ENCODE measurements at regions not wholly inside any gene's neighbourhood (a gene's known extent, or its start where the extent isn't known, plus 50 kb on each side); places are given as distances from the start of the nearest gene placed in this dataset.

GRCh38 chr2:18238209-18238608 lies 322.2 kb downstream of the RDH14 start:
- H3K79me2 ChIP-seq (ENCODE audit: control insufficient read depth, low read length) = no peaks in the 10 kb centered on the region
- H3K27me3 ChIP-seq (ENCODE audit: control insufficient read depth, low read length) = no peaks in the 10 kb centered on the region
- no peaks in the 10 kb centered on the region for H3K9me2 ChIP-seq (replicated peaks; ENCODE audit: control insufficient read depth, low read length)
- H3K4me2 ChIP-seq (ENCODE audit: low read length) = no peak overlapping the region
- no peak overlapping the region for H3K27ac ChIP-seq (ENCODE audit: low read depth, low read length)
- no peaks in the 10 kb centered on the region for H3F3A ChIP-seq (ENCODE audit: control insufficient read depth, insufficient read depth)
- H3K4me3 ChIP-seq (ENCODE audit: low read length) = no peak overlapping the region
- no peaks in the 10 kb centered on the region for H3K9me3 ChIP-seq (ENCODE audit: control insufficient read depth, insufficient read depth, low read length)
- H3K4me1 ChIP-seq (ENCODE audit: control insufficient read depth, low read length) = no peaks in the 10 kb centered on the region
- H4K20me1 ChIP-seq (ENCODE audit: control insufficient read depth, insufficient read depth, low read depth, low read length) = no peaks in the 10 kb centered on the region
- TF ChIP-seq CTCF (IDR thresholded peaks at IDR 0.05; ENCODE audit: low read depth, low read length, poor library complexity, severe bottlenecking) (no peak), EZH2phosphoT487 (IDR thresholded peaks at IDR 0.05; ENCODE audit: borderline replicate concordance, low read length) (no peak)
- no peaks in the 10 kb centered on the region for H3K36me3 ChIP-seq (ENCODE audit: control insufficient read depth, low read length)

GRCh38 chr2:18237298-18237697 lies 323.2 kb downstream of the RDH14 start:
- H3K9me2 ChIP-seq (replicated peaks; ENCODE audit: control insufficient read depth, low read length) = no peaks in the 10 kb centered on the region

GRCh38 chr2:18232731-18233438 lies 327.6 kb downstream of the RDH14 start:
- Histone ChIP-seq H3K79me2 (ENCODE audit: control insufficient read depth, low read length) (no peaks in the 10 kb centered on the region), H4K20me1 (ENCODE audit: control insufficient read depth, insufficient read depth, low read depth, low read length) (no peaks in the 10 kb centered on the region), H3K4me3 (ENCODE audit: low read length) (no peak overlapping the region), H3K4me2 (ENCODE audit: low read length) (no peak overlapping the region), H3K4me1 (ENCODE audit: control insufficient read depth, low read length) (no peaks in the 10 kb centered on the region), H3K27ac (ENCODE audit: low read depth, low read length) (no peak overlapping the region), H3K9me3 (ENCODE audit: control insufficient read depth, insufficient read depth, low read length) (no peaks in the 10 kb centered on the region), H3K9me2 (replicated peaks; ENCODE audit: control insufficient read depth, low read length) (no peaks in the 10 kb centered on the region), H3K36me3 (ENCODE audit: control insufficient read depth, low read length) (no peaks in the 10 kb centered on the region), H3K27me3 (ENCODE audit: control insufficient read depth, low read length) (no peaks in the 10 kb centered on the region), H3F3A (ENCODE audit: control insufficient read depth, insufficient read depth) (no peaks in the 10 kb centered on the region)
- no peak for TF ChIP-seq EZH2phosphoT487 (IDR thresholded peaks at IDR 0.05; ENCODE audit: borderline replicate concordance, low read length)
- TF ChIP-seq CTCF (IDR thresholded peaks at IDR 0.05; ENCODE audit: low read depth, low read length, poor library complexity, severe bottlenecking) = no peak

More at GRCh38 chr2:18237298-18237697, 323.2 kb downstream of the RDH14 start:
- no peak overlapping the region for H3K27ac ChIP-seq (ENCODE audit: low read depth, low read length)
- no peaks in the 10 kb centered on the region for H4K20me1 ChIP-seq (ENCODE audit: control insufficient read depth, insufficient read depth, low read depth, low read length)
- no peaks in the 10 kb centered on the region for H3K4me1 ChIP-seq (ENCODE audit: control insufficient read depth, low read length)
- no peaks in the 10 kb centered on the region for H3K27me3 ChIP-seq (ENCODE audit: control insufficient read depth, low read length)
- no peaks in the 10 kb centered on the region for H3K79me2 ChIP-seq (ENCODE audit: control insufficient read depth, low read length)
- H3K4me2 ChIP-seq (ENCODE audit: low read length) = no peak overlapping the region
- no peak overlapping the region for H3K4me3 ChIP-seq (ENCODE audit: low read length)
- no peaks in the 10 kb centered on the region for H3K36me3 ChIP-seq (ENCODE audit: control insufficient read depth, low read length)
- TF ChIP-seq CTCF (IDR thresholded peaks at IDR 0.05; ENCODE audit: low read depth, low read length, poor library complexity, severe bottlenecking) = no peak
- no peak for TF ChIP-seq EZH2phosphoT487 (IDR thresholded peaks at IDR 0.05; ENCODE audit: borderline replicate concordance, low read length)
- H3K9me3 ChIP-seq (ENCODE audit: control insufficient read depth, insufficient read depth, low read length) = no peaks in the 10 kb centered on the region
- no peaks in the 10 kb centered on the region for H3F3A ChIP-seq (ENCODE audit: control insufficient read depth, insufficient read depth)
